GM12874 (cell line): ENCODE measurements at regions not wholly inside any gene's neighbourhood (a gene's known extent, or its start where the extent isn't known, plus 50 kb on each side); places are given as distances from the start of the nearest gene placed in this dataset.

ENCODE experiments used
- TF ChIP-seq, protein P1 (sequence below): IDR thresholded peaks from 2 replicates; pipeline ENCODE4 v1.5.1; 2011; ENCODE audit warnings: low read depth, mild to moderate bottlenecking, control low read depth, low read length, moderate library complexity; ENCODE audit not compliant: insufficient read depth

DNA sequence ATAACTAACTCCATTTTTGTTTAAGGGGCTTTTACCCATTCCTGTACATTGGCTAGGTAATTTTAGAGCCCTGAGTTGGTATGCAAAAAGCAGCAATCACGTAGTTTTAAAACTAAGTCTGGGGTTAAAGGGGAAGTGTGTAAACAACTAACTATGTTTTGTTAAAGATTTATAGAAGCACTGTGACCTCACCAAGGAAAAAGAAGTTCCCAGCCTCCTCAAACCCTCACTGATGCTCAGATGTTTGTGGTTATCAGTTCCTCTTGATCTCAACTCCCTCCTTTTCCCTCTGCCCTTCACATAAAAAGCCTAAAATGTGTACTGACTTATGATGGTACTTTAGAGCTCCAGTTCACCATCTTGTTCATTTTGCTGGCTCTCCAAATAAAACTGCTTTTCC is 119.9 kb upstream of the IRX6 start:
- TF ChIP-seq, protein P1, sequence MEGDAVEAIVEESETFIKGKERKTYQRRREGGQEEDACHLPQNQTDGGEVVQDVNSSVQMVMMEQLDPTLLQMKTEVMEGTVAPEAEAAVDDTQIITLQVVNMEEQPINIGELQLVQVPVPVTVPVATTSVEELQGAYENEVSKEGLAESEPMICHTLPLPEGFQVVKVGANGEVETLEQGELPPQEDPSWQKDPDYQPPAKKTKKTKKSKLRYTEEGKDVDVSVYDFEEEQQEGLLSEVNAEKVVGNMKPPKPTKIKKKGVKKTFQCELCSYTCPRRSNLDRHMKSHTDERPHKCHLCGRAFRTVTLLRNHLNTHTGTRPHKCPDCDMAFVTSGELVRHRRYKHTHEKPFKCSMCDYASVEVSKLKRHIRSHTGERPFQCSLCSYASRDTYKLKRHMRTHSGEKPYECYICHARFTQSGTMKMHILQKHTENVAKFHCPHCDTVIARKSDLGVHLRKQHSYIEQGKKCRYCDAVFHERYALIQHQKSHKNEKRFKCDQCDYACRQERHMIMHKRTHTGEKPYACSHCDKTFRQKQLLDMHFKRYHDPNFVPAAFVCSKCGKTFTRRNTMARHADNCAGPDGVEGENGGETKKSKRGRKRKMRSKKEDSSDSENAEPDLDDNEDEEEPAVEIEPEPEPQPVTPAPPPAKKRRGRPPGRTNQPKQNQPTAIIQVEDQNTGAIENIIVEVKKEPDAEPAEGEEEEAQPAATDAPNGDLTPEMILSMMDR: no peak

DNA sequence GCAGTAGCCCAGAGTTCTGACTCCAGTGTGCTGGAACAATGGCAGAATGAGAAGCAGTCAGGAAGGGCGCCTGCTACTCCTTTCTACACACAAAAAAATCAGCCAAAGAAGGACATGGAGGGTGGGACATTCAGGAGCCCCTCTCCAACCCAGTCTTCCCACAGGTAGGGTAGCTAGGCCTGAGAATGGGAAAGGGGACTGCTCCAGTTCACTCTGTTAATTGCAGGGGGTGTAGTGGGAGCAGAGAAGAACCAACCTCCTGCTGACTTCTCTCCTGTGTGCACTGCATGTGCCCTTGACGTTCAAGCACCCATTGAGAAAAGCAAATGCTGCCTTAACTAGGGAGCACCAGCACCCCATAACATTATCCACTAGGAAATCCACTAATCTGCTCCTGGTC is 119.1 kb upstream of the IRX6 start:
- TF ChIP-seq, protein P1: no peak

DNA sequence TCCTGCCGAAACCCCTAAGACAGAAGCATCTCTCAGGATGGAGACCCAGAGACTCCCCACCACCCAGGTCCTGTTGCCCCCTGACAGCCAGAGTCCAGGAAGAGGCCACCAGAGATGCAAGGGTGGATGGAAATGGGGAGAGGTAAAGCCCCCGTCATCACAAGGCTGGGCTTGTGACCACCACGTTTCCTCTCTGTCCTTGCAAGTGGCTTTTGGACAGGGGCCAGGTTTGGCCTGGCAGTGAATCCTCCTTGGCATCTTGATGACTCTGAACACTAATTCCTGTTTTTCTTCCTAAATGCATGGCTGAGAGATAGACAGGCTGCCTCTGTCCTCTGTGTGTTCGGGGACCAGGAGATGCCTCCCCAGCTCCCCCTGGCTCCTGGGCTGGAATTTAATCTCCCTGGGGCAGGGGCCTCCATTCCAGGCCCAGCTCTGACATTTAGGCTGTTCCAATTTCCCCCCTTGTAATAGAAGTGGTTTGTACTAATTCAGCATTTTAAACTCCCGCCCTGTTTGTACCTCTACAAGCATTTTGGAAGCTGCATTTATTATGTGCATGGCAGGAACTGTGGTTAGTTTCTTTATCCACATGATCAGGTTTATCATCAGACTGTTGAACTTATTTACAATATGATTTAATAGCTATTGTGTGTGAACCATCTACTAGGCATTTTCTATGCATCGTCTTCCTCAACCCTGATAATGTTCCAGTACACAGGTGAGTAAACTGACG is 116.1 kb upstream of the IRX6 start:
- TF ChIP-seq, protein P1: no peak

DNA sequence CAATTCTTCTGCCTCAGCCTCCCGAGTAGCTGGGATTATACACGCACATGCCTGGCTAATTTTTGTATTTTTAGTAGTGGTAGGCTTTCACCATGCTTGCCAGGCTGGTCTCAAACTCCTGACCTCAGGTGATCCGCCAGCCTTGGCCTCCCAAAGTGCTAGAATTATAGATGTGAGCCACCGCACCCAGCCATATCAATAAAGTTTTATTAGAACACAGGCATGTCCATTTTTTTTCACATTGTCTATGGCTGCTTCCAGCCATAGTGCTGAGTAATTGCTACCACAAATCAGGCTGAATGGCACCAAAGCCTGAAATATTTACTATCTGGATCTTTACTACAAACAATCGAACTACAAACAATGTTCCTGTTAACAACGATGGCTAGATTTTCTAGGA is 114.4 kb upstream of the IRX6 start:
- TF ChIP-seq, protein P1: no peak

DNA sequence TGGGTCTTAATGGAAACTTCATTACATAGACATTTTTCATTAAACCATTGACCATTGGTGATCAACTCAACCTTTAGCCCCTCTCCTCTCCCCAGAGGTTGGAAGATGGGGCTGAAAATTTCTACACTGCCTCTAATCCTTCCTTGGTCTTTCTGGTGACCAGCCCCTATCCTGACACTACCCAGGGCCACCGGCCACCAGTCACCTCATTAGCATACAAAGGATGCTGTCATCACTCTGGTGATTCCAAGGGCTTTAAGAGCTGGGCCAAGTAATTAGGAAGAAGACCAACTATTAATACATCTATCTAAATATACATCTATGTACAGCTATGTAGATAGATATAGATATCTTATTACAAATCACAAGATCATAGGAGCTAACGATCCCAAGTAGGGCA is 111.2 kb upstream of the IRX6 start:
- TF ChIP-seq, protein P1: no peak

DNA sequence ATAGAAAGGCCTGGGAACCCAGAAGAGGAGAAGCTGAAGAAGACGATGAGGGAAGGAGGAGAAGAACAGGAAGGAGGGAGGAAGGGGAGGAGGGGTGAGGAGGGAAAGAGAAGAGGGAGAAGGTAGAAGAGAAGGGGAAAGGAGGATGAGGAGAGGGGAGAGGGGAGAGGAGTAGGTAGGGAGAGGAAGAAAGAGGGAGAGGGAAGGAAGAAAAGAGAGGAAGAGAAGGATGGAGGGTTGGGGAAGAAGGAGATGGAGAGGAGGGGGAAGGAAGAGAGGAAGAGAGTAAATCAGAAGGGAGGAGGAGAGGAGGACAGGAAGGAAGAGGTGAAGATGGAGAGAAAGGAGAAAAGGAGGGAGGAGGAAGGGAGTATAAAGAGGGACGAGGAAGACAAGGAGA is 109.6 kb upstream of the IRX6 start:
- TF ChIP-seq, protein P1: no peak

DNA sequence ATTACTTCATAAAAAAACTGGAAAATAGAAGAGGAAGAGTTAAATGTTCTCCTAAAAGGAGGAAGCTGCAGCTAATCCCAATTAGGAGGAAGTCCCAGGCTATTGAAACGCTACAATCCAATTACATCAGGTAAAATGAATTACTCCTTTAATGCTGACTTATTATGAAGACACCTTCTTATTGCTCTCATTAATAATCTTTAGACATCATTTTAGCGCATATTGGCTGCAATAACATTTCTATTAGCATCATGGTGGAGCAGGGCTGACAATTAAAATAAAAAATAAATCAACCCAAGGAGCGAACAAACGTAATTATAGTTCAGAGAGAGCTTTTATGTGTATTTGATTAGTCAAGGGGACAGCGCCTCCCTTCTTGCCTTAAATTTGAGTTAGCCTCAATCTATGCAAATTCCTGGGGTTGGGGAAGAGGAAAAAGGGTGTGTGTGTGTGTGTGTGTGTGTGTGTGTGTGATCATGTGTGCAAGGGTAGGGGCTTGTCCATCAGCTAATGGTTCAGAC is 109.0 kb upstream of the IRX6 start:
- TF ChIP-seq, protein P1: no peak
